ENCODE measurements at regions not wholly inside any gene's neighbourhood (a gene's known extent, or its start where the extent isn't known, plus 50 kb on each side); places are given as distances from the start of the nearest gene placed in this dataset.
"Not testable (repeated sequence)": the region's sequence is repeated elsewhere in the genome, so short reads cannot be mapped to it uniquely, and the experiment has no call there.

GRCh38 chr17:21470422-21470821 is 94.3 kb downstream of the KCNJ12 start:
- DNase-seq (ENCODE audit: low spot score); ATAC-seq (ENCODE audit: low FRiP score): not testable (repeated sequence)

GRCh38 chr17:21470861-21471260 is 94.7 kb downstream of the KCNJ12 start:
- no peak for ATAC-seq (ENCODE audit: low FRiP score)
- no peak for TF ChIP-seq CTCF (IDR thresholded peaks at IDR 0.05)
- no peak for DNase-seq (ENCODE audit: low spot score)

GRCh38 chr17:21474815-21475214 is 98.7 kb downstream of the KCNJ12 start:
- ATAC-seq (ENCODE audit: low FRiP score) (no peak), DNase-seq (ENCODE audit: low spot score) (no peak)
- TF ChIP-seq CTCF (IDR thresholded peaks at IDR 0.05), result no peak

GRCh38 chr17:21475571-21475970 is 99.4 kb downstream of the KCNJ12 start:
- DNase-seq (ENCODE audit: low spot score), result no peak
- TF ChIP-seq CTCF (IDR thresholded peaks at IDR 0.05), result no peak

GRCh38 chr17:21476867-21477266 is 100.7 kb downstream of the KCNJ12 start:
- DNase-seq (ENCODE audit: low spot score), result no peak
- no peak for ATAC-seq (ENCODE audit: low FRiP score)
- TF ChIP-seq CTCF (IDR thresholded peaks at IDR 0.05), result no peak

More at GRCh38 chr17:21475571-21475970, 99.4 kb downstream of the KCNJ12 start:
- ATAC-seq (ENCODE audit: low FRiP score), result no peak

- ATAC-seq (ENCODE audit: low FRiP score), result no peak
- DNase-seq (ENCODE audit: low spot score), result no peak
- TF ChIP-seq CTCF (IDR thresholded peaks at IDR 0.05), result no peak
Measured at GRCh38 chr17:21482189-21482865, 106.2 kb downstream of the KCNJ12 start.

- not testable (repeated sequence) for ATAC-seq (ENCODE audit: low FRiP score); DNase-seq (ENCODE audit: low spot score)
Measured at GRCh38 chr17:21488043-21488442, 111.9 kb downstream of the KCNJ12 start.

GRCh38 chr17:21493993-21494392 is 117.8 kb downstream of the KCNJ12 start:
- ATAC-seq (ENCODE audit: low FRiP score), result no peak

More at GRCh38 chr17:21493993-21494392, 117.8 kb downstream of the KCNJ12 start:
- no peak for DNase-seq (ENCODE audit: low spot score)
- TF ChIP-seq CTCF (IDR thresholded peaks at IDR 0.05), result no peak
